HPDE6-E6E7 (cell line): ENCODE measurements at regions not wholly inside any gene's neighbourhood (a gene's known extent, or its start where the extent isn't known, plus 50 kb on each side); places are given as distances from the start of the nearest gene placed in this dataset.
"Not testable (repeated sequence)": the region's sequence is repeated elsewhere in the genome, so short reads cannot be mapped to it uniquely, and the experiment has no call there.

Experiments
- DNase-seq: peaks from one replicate; pipeline ENCODE4 v3.0.0; 2011; ENCODE audit warnings: missing footprints; ENCODE audit errors: extremely low spot score

DNA sequence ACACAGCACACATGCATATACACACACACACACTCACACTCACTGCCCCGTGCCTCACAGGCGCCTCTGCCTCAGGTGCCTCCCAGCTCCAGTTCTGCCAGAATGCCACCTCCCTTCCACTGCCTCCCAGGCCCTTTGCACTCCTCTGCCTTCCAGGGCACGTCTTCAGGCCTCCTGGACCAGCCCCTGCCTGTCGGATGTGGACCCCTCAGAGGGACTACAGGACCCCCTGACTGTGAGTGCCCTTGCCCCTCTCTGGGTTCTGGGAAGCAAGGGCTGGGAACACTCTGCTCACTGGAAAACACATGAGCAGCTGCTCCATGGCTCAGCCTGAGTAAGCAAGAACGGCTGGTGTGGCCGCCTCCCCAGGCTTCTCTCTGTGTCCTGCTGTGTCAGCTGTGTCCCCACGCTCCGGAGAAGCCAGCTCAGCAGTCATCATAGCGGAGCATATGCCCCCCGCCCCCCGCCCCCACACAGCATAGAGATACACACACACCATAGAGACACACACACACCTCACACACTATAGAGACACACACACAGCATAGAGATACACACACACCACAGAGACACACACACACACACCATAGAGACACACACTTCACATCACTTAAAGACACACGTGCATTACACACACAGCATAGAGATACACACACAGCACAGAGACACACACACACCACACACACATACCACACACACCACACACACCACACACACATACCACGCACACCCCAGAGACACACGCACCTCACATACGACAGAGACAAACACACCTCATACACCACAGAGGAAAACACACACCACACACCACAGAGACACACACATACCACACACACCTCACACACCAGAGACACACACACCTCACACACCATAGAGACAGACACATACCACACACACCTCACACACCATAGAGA lies 271.3 kb downstream of the CYRIA start:
- DNase-seq: no peak

DNA sequence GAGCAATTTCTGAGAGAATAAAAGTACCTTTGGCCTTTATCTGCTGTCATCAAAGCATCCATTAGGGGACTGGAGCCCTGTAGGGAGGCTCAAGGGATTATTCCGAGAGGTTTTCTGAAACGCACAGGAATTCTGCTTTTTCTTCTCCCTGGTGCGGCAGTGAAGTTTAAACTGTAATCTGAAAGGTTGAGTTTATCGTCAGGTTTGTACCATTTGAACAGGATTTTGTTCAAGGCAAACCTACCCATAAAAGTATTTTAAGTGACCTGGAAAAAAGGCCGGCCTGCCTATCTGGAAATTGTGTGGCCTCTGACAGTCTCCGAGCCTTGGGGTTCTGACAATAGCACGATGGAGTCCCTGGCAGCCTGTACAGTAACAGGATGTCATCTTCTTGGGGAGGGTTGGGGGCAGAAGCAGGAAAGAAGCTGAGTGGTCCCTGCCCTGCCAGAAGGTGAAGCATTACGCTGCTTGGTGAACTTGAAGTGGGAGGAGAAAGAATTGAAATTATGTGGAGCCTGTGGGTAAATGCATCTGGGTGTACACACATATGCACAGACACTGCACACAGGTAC lies 272.0 kb downstream of the CYRIA start:
- DNase-seq: no peak

DNA sequence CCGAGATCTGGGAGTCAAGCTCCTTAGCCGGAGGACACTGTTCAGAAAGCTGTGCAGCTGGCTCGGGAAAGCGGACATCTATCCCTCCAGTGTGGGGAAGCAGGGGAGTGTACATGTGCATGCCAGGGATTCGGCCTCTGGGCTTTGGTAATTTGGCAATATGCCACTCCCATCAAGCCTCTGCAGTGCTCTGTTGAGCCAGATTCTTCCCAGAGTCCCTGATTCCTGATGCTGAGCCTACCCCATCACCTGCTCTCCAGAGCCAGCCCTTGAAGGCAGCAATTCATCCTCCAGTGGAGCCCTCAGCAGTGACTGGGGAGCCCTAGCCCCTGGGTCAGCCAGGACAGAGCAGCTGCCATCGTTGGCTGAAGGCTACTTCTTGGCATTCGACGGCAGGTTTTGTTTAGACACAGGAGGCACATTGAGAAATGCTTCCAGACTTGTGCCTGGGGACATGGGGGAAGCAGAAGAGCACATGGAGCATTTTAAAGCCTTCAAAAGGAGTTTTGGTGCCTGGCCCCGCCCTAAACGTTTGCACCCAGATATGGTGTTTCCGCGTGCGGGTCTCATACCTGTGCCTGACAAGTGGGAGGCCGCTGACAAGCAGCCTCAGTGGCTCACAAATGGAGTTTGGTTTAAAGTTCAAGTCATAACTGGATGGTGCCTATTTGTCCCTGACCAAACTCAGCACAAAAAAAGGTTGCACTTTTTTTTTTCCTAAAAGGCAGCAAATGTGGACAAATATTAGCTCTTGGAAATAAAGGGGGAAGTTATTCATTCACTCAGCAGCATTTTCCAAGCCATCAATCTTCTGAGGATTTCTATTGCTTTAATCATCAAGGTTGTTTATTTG lies 272.8 kb downstream of the CYRIA start:
- DNase-seq: no peak

DNA sequence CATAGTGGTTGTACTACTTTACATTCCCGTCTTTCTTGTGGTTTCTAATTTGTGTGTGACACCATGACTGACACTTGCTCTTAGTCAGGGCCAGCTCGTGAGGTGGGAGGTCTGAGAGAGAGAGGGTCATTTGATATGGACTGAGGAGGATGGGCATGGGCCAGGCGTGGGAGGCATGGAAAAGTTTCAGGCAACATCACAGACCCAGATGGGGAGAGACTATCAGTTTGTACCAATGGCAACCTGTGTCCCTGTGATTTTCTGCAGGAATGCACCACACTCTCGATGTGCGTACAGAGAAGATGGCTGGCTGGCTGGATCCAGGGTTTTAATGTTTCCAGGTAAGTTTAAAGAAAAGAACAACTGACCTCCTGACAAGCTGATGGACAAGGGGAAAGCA lies 273.6 kb downstream of the CYRIA start:
- no peak for DNase-seq

DNA sequence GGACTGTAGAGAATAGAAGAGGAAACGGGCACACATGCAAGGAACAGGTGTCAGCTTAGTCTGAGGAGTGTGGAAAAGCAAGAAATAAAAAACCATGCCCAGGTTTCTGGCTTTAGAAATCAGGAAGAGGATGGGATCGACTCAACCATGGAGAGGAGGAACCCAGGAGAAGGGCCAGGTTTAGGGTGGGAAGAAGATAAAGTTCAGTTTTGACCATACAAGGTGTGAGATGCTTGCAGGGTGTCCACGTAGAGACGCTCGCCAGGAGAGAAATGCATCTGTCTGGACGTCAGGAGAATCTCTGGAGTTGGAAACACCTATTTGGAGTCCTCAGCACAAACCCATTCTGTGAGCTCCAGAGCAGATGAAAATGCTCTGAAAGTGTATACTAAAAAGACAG lies 275.1 kb downstream of the CYRIA start:
- DNase-seq: no peak

DNA sequence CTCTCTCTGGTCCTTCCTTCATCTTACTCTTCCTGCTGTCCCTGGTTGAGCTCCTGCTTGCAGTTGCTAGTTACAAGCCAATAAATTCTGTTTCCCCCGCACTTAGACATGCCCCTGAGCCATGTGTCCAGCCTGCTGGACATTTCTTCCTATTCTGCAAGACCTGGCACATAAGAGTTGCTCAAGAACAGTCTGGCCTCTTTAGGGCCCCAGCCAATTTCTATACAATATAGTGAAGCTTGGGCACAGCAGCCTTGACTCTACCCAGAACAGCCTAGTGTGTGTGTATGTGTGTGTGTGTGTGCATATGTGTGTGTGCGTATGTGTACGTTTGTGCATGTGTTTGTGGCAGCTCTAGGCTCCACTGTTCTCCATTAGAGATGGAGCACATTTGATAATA lies 276.0 kb downstream of the CYRIA start:
- no peak for DNase-seq

- not testable (repeated sequence) for DNase-seq
These were observed 277.3 kb downstream of the CYRIA start for GRCh38 chr2:16388199-16388830.

DNA sequence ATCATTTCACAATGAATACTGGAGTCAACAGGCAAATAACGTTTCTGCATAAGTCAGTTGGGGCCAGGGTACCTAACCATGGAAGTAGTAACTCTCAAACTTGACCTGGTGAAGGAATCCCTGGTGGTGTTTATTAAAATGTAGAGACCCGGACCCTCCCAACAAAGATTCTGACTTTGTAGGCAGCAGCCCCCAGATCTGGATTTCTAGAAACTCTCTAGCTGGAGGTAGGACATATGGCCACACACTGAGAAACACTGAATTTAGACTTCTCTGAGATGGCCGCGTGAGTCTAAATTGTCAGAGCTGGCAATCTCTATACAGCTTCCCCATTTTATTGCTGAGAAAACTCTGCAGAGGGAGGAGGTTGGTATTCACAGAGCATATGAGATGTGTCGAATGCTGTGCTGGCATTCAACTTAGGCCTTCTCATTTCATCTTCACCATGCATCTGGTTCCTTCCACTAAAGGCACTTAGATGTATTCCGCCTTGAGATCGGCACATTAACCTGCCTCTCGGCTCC lies 278.1 kb downstream of the CYRIA start:
- DNase-seq: no peak

DNA sequence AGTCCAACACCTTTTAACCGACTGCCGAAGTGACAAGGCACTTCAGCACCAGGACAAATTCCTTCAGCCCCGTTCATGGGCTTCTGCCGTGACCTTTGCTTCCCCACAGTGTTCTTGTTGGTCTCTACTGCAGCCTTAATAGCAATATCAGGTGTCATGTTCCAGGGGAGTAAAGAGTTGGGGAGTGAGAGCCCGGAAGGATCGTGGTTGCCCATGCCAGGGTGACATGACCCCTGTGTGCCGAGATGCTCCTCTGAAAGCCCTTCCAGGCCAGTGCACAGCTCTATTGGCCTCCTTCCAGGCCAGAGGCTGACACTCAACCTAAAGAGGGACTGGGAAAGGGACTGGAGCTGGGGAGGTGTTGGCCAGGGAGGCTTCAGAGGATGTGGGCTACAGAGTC lies 279.2 kb downstream of the CYRIA start:
- DNase-seq: no peak

GRCh38 chr2:16386031-16386430 lies 279.6 kb downstream of the CYRIA start:
- no peak for DNase-seq

DNA sequence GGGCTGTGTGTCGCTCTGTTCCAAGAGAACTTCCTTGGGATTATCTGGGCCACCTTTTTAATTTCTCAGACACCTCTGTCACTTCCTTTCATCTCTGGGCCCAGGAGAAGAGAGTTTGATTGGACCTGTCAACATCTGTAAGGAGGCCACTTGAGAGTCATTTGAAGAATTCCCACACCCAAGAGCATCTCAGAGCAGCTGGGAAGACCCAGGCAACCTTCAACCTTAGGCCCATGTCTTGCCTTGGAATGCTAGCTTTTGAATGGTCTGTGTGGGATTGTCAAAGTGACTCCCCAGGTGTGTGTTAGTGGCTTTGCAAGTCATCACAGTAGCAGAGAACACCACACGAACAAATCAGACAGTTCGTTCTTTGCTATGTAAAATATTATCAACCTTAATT lies 280.3 kb downstream of the CYRIA start:
- no peak for DNase-seq

DNA sequence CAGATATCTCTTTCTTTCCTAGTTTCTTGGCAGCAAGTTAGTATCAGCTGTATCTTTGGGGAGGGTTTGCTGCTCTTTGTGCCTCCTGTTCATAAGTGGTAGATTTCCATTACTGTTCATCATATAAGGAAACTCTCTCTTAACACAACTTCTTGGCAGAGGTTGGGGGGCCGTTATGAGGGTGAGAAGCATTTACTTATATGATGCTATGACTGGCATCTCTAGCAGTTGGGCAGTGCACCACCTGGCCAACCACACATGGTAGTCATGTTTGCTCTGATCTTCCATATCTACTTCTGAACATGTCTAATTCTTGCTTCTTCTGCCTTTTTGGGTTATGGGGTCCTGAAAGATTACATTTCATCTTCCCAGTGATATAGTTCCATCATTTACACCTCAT lies 282.2 kb downstream of the CYRIA start:
- DNase-seq: no peak

- DNase-seq: no peak
These were observed 283.2 kb downstream of the CYRIA start for GRCh38 chr2:16382451-16382850.

- DNase-seq: no peak
These were observed 284.1 kb downstream of the CYRIA start for GRCh38 chr2:16381511-16381910.

DNA sequence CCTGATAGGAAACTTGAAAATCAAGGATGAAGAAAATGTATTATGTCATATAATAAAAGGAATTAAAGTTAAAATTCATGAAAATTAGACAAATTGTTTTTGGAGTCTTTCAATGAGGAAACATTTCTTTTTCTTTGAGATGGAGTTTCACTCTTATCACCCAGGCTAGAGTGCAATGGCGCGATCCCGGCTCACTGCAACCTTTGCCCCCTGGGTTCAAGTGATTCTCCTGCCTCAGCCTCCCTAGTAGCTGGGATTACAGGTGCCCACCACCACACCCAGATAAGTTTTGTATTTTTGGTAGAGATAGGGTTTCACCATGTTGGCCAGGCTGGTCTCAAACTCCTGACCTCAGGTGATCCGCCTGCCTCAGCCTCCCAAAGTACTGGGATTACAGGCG lies 285.7 kb downstream of the CYRIA start:
- not testable (repeated sequence) for DNase-seq

GRCh38 chr2:16379061-16379460 lies 286.6 kb downstream of the CYRIA start:
- DNase-seq: not testable (repeated sequence)

DNA sequence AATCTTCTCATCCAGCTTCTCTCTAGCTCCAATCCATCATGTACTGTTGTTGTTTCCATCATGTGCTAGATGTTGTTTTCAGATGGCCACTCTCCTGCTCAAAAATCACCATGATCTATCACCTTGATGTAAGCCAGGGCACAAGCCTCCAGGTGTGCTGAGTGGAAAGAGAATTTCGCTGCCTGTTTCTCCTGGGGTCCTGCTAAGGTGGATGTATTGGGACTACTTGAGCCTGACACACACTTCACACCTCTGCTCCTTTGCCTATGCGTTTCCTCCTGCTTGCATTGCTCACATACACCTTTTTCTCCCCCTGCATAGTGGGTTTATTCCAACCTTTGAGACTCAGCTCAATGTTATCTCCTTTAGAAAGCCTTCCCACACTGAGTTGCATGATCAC lies 287.6 kb downstream of the CYRIA start:
- DNase-seq: no peak

- DNase-seq: no peak
These were observed 289.7 kb downstream of the CYRIA start for GRCh38 chr2:16375981-16376380.

GRCh38 chr2:16375351-16375750 lies 290.3 kb downstream of the CYRIA start:
- DNase-seq: no peak

GRCh38 chr2:16374671-16375070 lies 291.0 kb downstream of the CYRIA start:
- no peak for DNase-seq

GRCh38 chr2:16373341-16373740 lies 292.3 kb downstream of the CYRIA start:
- DNase-seq: no peak

DNA sequence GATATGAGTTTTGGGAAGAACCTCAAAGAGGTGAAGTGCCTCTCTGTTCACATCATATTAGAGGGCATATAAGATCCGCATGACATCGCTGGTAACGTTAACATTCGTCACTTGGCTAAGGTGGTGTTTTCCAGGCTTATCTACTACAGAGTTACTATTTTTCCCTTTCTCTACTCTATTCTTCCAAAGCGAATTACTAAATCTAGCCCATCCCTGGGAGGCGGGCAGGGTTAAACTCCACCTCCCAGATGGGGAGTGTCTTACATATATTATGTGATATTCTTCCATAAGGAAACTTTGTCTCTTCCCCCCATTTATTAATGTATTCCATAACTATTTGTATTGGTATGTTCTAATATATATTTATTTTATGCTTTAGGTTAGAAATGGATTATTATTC lies 293.9 kb downstream of the CYRIA start:
- DNase-seq: no peak
